HUES6 (cell line): ENCODE measurements at regions not wholly inside any gene's neighbourhood (a gene's known extent, or its start where the extent isn't known, plus 50 kb on each side); places are given as distances from the start of the nearest gene placed in this dataset.
"Not testable (repeated sequence)": the region's sequence is repeated elsewhere in the genome, so short reads cannot be mapped to it uniquely, and the experiment has no call there.

Experiments
- H3K27ac ChIP-seq: 2 replicates; pipeline ENCODE4 v1.7.0; 2013; ENCODE audit warnings: low read depth, mild to moderate bottlenecking, low read length, inconsistent platforms
- H3K27me3 ChIP-seq: 2 replicates; pipeline ENCODE4 v1.6.1; 2013; ENCODE audit warnings: low read length; ENCODE audit not compliant: control insufficient read depth, insufficient read depth
- H3K36me3 ChIP-seq: 2 replicates; pipeline ENCODE4 v1.6.1; 2013; ENCODE audit warnings: low read length; ENCODE audit not compliant: control insufficient read depth, insufficient read depth
- H3K4me1 ChIP-seq: 2 replicates; pipeline ENCODE4 v1.6.1; 2013; ENCODE audit warnings: low read length; ENCODE audit not compliant: control insufficient read depth, insufficient read depth
- H3K4me3 ChIP-seq: 2 replicates; pipeline ENCODE4 v1.5.1; 2013; ENCODE audit warnings: low read depth, low read length
- H3K9ac ChIP-seq: one replicate; pipeline ENCODE4 v1.6.1; 2013; ENCODE audit warnings: mild to moderate bottlenecking, low read length
- H3K9me3 ChIP-seq: 2 replicates; pipeline ENCODE4 v1.6.1; 2013; ENCODE audit warnings: low read depth, low read length; ENCODE audit not compliant: control insufficient read depth, insufficient read depth

GRCh38 chr4:129254126-129254525 lies 158.2 kb downstream of the C4orf33 start:
- Histone ChIP-seq H3K36me3 (no peaks in the 10 kb centered on the region), H3K4me1 (peaks cover 6% of the 10 kb centered on the region), H3K27me3 (no peaks in the 10 kb centered on the region), H3K27ac (no peak overlapping the region), H3K9me3 (0 out of 2 replicates have a peak, but pooled peaks cover 2% of the 10 kb centered on the region), H3K9ac (no peak overlapping the region), H3K4me3 (no peak overlapping the region)

GRCh38 chr4:129254526-129254925 lies 158.6 kb downstream of the C4orf33 start:
- Histone ChIP-seq H3K36me3 (no peaks in the 10 kb centered on the region), H3K9ac (no peak overlapping the region), H3K9me3 (0 out of 2 replicates have a peak, but pooled peaks cover 2% of the 10 kb centered on the region), H3K27ac (no peak overlapping the region), H3K4me3 (no peak overlapping the region), H3K27me3 (no peaks in the 10 kb centered on the region), H3K4me1 (peaks cover 6% of the 10 kb centered on the region)

GRCh38 chr4:129261584-129261983 lies 165.6 kb downstream of the C4orf33 start:
- Histone ChIP-seq H3K27me3 (no peaks in the 10 kb centered on the region), H3K36me3 (no peaks in the 10 kb centered on the region), H3K27ac (no peak overlapping the region), H3K4me1 (no peaks in the 10 kb centered on the region), H3K9ac (no peak overlapping the region), H3K9me3 (no peaks in the 10 kb centered on the region), H3K4me3 (no peak overlapping the region)

- no peaks in the 10 kb centered on the region for H3K36me3 ChIP-seq
- H3K9me3 ChIP-seq = no peaks in the 10 kb centered on the region
- H3K27me3 ChIP-seq = no peaks in the 10 kb centered on the region
- H3K9ac ChIP-seq = no peak overlapping the region
- H3K27ac ChIP-seq = no peak overlapping the region
- no peak overlapping the region for H3K4me3 ChIP-seq
- H3K4me1 ChIP-seq = no peaks in the 10 kb centered on the region
Observed at GRCh38 chr4:129264008-129264657, 168.2 kb downstream of the C4orf33 start.

- Histone ChIP-seq H3K27ac (no peak overlapping the region), H3K27me3 (no peaks in the 10 kb centered on the region), H3K9ac (no peak overlapping the region), H3K9me3 (no peaks in the 10 kb centered on the region), H3K4me3 (no peak overlapping the region), H3K36me3 (no peaks in the 10 kb centered on the region), H3K4me1 (no peaks in the 10 kb centered on the region)
Observed at GRCh38 chr4:129278868-129279267, 182.9 kb downstream of the C4orf33 start.

GRCh38 chr4:129282293-129282692 lies 186.3 kb downstream of the C4orf33 start:
- Histone ChIP-seq H3K36me3 (no peaks in the 10 kb centered on the region), H3K9me3 (no peaks in the 10 kb centered on the region), H3K9ac (no peak overlapping the region), H3K4me1 (no peaks in the 10 kb centered on the region), H3K27ac (no peak overlapping the region), H3K4me3 (no peak overlapping the region), H3K27me3 (no peaks in the 10 kb centered on the region)

GRCh38 chr4:129292194-129292593 lies 196.2 kb downstream of the C4orf33 start:
- H3K36me3 ChIP-seq, H3K4me1 ChIP-seq, H3K9me3 ChIP-seq, H3K4me3 ChIP-seq, H3K9ac ChIP-seq, H3K27me3 ChIP-seq, H3K27ac ChIP-seq: not testable (repeated sequence)

- no peaks in the 10 kb centered on the region for H3K9me3 ChIP-seq
- H3K4me1 ChIP-seq = no peaks in the 10 kb centered on the region
- no peak overlapping the region for H3K27ac ChIP-seq
Observed at GRCh38 chr4:129314781-129315180, 218.8 kb downstream of the C4orf33 start.

GRCh38 chr4:129322920-129323319 lies 227.0 kb downstream of the C4orf33 start:
- H3K9ac ChIP-seq = no peak overlapping the region
- no peak overlapping the region for H3K27ac ChIP-seq
- H3K9me3 ChIP-seq = no peaks in the 10 kb centered on the region
- H3K36me3 ChIP-seq = no peaks in the 10 kb centered on the region
- H3K27me3 ChIP-seq = no peaks in the 10 kb centered on the region
- H3K4me3 ChIP-seq = no peak overlapping the region
- H3K4me1 ChIP-seq = peaks cover 4% of the 10 kb centered on the region; the same call in 1 of the 2 replicates

More at GRCh38 chr4:129314781-129315180, 218.8 kb downstream of the C4orf33 start:
- no peaks in the 10 kb centered on the region for H3K27me3 ChIP-seq
- H3K4me3 ChIP-seq = no peak overlapping the region
- H3K9ac ChIP-seq = no peak overlapping the region
- H3K36me3 ChIP-seq = no peaks in the 10 kb centered on the region

- Histone ChIP-seq H3K9me3 (no peaks in the 10 kb centered on the region), H3K4me1 (peaks cover 4% of the 10 kb centered on the region; the same call in 1 of the 2 replicates), H3K9ac (no peak overlapping the region), H3K27ac (no peak overlapping the region), H3K4me3 (no peak overlapping the region), H3K36me3 (no peaks in the 10 kb centered on the region), H3K27me3 (no peaks in the 10 kb centered on the region)
Observed at GRCh38 chr4:129323658-129324057, 227.7 kb downstream of the C4orf33 start.

- Histone ChIP-seq H3K9me3 (peaks cover 4% of the 10 kb centered on the region; the same call in 1 of the 2 replicates), H3K9ac (no peak overlapping the region), H3K27ac (no peak overlapping the region), H3K4me3 (no peak overlapping the region), H3K36me3 (no peaks in the 10 kb centered on the region), H3K27me3 (no peaks in the 10 kb centered on the region), H3K4me1 (peaks cover 4% of the 10 kb centered on the region; the same call in 1 of the 2 replicates)
Observed at GRCh38 chr4:129326571-129327460, 230.9 kb downstream of the C4orf33 start.
